Left forelimb (tissue), 1 donor: ENCODE measurements at regions not wholly inside any gene's neighbourhood (a gene's known extent, or its start where the extent isn't known, plus 50 kb on each side); places are given as distances from the start of the nearest gene placed in this dataset.
"Not testable (repeated sequence)": the region's sequence is repeated elsewhere in the genome, so short reads cannot be mapped to it uniquely, and the experiment has no call there.

Experiments used
- DNase-seq: peaks from one replicate; pipeline ENCODE4 v3.0.0-alpha.2; 2018; ENCODE audit warnings: low spot score

DNA sequence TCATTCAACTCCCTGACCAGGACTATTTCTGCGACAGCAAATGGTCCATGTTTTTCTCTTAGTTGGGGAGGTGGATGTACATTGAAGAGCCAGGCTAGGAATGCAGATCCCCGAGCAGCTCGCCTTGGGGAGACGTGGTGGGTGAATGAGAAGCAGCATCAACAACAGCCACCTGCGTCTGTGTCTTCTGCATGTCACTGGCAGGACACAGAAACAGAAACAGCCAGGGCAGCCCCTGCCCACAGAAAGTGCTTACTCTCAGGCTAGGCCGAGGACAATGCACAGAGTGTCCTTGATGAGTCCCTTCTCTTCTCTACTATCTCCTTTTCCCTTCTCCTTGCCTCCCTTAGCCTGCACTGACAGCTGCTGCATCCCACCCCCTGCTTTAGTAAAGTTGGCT, 541.9 kb upstream of the CADM1 start:
- no peak for DNase-seq

DNA sequence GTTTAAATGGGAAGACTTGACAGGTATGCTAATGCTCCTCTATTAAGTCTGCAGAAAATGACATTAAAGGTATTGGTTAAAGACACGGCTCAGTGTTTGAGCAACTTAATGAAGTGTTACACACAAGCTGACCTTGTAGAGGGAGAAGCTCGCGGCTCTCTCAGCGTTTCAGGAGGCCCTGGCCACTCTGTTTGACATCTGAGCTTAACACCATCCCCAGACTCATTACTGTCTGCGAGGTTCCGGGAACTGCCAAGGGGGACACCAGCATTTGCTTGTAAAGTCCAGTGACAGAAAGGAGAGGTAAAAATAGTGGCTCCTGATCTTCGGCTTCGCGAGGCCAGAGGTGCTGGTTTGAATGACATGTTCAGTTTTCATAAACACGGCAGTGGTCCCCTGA, 540.7 kb upstream of the CADM1 start:
- DNase-seq: no peak

DNA sequence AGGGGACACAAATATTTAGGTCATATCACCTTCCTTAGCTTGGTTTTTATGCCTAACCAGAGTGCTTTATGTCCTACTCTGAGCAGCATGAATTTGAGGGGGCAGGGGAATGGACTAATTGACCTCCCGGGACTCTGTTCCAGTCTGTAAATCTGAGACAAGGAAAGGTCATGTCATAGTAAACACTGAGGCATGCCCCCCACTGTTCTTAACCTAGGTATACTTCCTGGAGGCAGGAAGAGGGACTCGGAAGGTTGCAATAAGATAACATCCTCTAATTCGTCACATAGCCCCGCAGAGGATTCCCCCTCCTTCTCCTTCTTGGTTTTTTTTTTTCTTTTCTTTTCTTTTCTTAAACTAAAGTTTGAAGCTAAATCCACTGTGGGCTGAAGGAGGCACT, 540.3 kb upstream of the CADM1 start:
- DNase-seq: no peak

DNA sequence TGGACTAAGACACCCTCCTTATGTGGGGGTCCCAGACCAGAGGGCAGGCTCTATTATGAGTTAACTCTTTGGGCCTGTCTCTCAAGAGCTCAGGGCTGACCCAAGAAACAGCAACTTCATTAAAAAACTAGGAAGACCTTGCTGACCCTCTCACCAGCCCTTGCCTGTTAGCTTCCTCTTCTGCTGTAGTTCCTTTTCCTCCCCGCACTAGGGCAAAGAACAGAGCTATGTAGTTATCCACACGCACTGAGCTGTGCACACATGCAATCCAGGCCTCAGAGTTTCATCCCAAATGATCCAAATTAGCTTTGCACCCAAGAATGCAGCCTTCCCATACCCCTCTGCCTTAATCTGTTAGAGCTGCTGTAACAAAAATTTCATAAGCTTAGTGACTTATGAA, 539.6 kb upstream of the CADM1 start:
- no peak for DNase-seq

DNA sequence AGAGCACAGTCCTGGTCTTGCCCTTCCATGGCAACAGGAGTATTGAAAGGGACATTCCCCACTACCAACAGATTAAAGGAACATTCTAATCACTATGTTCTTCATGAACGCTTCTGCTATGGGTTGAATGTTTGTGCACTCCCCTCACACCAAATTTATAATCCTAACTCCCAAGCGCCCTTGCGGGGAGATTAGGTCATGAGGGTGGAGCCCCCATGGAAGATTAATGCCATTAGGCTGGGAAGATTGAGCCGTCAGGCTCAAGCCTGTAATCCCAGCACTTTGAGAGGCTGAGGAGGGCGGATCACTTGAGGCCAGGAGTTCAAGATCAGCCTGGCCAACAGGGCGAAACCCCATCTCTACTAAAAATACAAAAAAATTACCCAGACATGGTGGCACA, 538.8 kb upstream of the CADM1 start:
- not testable (repeated sequence) for DNase-seq

DNA sequence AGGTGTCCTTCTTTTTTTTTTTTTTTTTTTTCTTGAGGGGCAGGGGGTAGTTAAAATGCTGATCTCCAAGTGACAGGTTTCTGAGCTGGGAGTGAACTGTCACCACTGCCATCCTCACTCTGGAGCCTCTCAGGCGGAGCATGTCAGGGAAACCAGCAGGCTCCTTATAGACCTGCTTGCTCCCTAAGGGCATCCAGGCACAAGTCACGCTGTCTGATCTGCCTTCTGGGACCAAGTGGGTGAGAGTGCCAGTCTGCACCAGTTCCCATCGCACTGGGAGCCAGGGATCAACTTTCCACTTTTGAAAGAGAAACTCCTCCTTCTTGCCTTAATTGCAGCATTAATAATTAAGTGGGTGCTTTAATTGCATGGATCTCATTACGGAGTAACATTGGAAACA, 537.9 kb upstream of the CADM1 start:
- no peak for DNase-seq

DNA sequence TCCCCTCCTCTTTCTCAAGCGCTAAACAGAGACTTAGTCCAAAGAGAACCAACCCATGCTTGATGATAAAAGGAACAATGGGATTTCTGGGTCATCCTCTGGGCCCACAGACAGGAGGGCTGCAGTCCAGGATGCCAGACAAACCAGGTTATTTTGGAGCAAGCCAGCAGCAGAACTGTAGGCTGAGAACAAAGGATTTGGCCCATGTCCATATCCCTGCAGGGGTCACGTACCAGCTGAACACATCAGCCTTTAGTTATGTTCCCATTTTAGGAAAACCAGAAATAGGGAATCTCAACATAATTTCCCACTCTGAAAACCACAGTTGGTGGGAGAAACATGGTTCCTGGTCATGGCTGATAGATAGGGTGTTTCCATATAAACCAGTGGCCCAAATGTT, 533.6 kb upstream of the CADM1 start:
- DNase-seq: no peak

DNA sequence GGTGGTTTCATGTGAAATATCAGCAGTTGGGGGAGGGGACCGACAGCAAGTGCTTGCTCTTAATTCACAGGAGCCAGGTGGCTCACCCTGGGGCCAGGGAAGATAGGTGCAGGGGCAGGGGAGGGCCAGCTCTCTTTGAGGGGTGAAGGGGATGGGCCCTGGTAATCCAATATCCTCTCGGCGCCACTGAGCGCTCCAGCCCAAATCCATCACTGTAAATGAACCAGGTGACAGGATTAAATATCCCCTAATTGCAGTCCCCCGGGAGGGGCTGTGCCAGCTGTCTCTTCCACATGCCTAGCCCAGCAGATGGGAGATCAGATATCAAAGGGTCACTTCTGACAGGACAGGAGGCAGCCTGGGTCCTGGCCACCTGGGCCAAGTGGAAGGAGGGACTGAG, 531.8 kb upstream of the CADM1 start:
- no peak for DNase-seq

DNA sequence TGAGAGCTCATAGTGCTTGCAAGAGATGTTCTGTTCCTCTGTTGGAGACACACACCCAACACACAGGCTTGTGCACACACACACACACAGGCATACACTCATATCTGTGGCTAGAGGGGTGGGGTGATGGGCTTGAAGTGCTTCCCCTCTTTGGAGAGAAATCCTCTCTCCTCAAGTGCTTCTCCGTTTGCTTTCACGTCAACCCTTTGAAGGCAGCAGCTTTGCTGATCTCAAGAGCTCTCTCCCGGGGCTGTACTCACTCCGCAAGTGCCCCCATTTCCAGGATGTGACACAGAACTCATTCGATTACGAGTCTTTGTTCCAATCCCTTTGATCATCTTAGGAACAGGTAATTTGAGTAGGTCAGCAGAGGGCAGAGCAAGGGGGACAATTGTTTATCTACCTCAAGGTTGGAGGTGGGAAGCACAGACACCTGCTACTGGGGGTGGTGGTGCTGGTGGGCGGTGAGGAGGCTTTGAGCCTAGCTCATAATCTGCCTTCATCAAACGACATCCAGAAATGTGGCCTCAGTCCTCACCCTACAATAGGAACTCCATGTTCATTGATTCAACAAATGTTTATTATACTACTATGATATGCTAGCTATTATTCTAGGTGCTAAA, 529.8 kb upstream of the CADM1 start:
- no peak for DNase-seq

DNA sequence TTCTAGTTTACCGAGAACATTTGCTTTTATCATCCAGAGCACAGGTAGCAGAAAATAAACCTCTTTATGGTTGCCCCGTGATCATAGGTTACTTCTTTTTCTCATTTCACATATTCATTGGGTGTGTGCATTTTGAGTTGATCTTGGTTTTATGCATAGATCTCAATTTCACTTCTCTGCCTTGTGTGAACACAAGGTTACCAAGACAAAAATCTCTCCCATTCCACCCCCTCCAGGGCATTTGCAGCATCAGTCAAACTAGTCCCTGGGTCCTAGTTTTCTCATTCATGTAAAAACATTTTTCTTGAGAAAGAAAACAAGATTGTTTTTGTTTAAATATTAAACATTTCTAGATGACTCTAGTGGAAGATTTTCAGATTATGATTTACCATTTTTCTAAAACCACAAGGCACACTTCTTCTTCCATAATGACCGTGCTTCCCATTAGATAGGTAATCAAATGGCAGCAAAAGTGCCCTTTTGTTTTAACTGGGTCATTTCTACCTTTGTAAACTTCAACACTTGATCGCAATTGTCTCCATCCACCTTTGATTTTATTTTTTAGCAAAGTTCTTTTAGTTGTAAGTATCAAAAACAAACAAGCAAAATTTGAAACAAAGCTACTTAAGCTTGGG, 526.6 kb upstream of the CADM1 start:
- no peak for DNase-seq

DNA sequence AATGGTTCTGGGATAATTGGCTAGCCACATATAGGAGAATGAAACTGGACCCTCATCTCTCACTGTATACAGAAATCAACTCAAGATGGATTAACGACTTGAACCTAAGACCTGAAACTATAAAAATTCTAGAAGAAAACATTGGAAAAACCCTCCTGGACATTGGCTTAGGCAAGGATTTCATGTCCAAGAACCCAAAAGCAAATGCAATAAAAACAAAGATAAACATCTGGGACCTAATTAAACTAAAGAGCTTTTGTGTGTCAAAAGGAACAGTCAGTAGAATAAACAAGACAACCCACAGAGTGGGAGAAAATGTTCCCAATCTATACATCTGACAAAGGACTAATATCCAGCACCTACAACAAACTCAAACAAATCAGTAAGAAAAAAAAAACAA, 524.3 kb upstream of the CADM1 start:
- not testable (repeated sequence) for DNase-seq

DNA sequence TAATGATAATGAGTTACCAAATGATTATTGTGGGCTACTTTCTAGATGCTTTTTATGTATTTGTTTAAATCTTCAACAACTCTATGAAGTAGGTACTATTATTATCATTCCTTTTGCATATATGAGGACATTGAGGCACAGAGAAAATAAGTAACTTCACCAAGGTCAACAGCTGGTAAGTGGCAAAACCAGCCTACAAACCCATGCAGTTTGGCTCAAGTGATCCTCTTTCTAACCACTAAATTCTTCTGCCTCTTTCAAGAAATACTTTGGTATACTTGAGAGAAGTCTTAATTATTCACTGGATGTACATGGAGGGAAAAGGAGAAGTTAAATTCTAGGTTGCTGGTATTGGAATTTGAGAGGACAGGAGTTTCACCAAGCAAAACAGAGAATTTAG, 495.2 kb upstream of the CADM1 start:
- no peak for DNase-seq

DNA sequence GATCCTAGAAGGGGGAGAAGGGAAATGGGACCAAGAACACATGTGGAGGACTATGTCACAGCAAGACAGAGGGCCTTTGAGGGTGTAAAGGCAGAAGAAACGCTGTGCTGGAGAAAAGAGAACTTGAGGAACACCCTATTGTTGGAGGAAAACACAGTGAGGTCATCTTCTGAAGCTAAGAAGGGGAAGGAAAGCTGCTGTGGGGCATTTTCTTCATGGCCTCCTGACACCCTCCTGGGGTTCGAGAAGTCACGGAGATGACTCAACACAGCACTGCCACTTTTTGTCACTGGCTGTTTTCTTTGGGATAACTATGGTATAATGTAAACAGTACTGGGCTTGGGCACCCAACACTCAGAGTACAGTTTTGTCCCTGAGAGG, 492.6 kb upstream of the CADM1 start:
- no peak for DNase-seq

DNA sequence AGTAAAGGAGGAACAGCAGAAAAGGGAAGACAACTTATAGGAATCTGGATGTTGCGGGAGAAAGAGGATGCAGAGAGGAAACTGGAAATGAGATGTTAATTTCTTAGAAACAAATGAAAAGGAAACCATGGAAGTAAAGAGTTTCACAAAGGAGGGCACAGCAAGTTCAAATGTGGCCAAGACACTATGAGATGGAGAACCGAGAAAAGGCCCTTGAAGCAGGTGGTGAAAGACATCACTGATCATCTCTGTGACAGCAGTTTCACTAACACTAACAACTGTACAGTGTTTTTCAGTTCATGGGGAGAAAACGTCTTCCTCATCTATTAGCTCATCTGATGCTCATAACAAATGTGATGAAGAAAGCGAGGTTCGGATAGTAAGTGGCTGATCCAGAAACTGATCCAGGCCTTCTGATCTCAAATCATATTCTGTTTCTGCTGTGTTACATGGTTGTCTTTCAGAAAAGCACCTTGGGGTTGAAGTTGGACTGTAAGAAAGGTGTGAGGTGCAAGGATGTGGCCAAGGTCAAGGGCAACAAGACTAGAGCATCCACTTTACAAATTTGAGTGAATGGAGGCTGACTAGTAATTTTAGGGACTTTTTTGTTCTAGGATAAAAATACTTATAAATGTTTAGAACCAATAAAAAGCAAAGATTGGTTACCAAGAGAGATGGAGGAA, 492.1 kb upstream of the CADM1 start:
- no peak for DNase-seq

DNA sequence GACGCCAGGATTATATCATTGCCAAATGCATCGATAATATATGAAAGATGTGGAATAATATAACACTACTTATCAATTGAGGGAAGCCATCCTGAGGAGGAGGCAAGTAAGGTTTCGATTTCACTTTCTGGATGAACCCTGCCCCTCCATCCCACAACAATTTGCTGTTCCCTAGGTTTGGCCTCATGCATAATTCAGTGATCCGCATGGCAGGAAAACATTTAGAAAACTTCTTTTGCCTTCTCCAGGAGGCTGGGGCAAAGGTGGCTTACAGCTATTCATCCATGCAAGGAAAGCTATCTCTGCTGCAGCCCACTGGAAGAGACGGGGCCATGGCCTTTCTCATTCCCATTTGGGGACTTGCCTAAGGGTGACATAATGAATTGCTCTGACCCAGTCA, 489.4 kb upstream of the CADM1 start:
- DNase-seq: no peak

DNA sequence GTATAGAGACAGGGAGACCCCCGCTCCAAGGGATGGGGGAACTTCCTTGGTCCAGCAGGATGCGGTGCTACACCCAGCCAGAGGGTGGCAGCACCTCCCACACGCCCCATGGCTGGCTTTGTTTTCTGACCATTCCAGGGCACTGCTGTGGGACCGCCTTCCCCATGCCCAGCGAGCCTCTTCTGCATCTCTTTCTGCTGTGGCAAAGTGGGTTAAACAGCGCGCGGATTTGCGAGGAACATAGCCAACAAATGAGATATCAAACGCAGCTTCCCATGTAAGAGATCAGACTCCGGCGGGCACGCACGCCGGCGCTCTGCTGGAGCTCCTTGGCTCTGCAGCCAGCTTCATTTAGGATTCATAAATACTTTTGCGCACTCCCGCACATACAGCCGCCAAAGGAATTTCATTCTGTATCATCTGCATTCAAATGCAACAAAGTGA, 485.8 kb upstream of the CADM1 start:
- DNase-seq: no peak

DNA sequence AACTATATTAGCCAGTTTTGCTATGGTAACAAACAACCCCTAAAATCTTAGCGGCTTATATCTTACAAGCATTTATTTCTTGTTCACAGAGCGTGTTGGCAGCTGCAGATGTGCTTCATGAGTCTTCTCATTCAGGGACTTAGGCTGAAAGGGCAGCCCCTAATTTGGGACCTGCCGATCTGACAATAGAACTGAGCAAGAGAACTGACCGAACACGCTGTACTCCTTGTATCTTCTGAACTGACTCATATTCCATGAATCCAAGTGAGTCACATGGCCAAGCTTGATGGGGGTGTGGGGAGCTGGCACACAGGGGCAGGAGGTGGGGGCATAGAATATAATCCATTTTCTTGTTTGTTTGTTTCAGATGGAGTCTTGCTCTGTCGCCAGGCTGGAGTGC, 481.7 kb upstream of the CADM1 start:
- no peak for DNase-seq

DNA sequence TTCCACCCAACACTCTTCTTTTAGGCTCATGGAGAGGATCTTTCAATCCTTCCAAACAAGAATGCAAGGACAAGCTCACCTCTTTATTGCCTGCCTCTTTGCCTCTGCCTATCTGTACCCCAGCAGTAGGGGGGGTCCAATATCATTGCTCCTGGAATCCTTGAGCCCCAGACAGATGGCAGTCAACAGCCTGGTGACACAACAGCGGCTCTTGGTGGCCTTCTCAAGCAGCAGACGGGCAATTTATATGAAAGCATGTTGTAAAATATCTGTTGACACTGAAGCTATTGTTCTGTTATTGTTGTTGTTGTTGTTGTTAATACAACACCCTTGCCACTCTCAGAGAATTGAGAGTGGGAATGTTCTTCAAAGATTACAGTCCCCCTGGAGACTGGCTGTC, 480.0 kb upstream of the CADM1 start:
- DNase-seq: no peak

DNA sequence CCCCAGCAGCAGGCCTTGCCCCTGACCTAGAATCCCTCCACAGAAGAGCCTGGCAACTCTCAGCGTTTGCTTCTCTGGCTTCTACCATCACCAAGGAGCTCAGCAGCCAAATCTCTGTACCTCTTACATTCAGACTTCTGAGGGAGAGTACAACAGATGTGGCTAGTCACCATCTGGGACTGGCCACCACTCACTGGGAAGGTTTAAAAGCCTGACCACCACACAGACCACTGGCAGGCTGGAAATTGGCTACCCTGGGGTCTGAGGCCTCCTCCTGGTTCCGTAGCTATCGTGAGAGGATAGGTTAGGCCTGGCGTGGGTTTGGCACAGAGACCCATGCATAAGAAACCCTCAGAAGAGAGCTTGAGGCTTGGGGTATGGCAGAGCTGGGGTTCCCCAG, 478.5 kb upstream of the CADM1 start:
- DNase-seq: no peak

DNA sequence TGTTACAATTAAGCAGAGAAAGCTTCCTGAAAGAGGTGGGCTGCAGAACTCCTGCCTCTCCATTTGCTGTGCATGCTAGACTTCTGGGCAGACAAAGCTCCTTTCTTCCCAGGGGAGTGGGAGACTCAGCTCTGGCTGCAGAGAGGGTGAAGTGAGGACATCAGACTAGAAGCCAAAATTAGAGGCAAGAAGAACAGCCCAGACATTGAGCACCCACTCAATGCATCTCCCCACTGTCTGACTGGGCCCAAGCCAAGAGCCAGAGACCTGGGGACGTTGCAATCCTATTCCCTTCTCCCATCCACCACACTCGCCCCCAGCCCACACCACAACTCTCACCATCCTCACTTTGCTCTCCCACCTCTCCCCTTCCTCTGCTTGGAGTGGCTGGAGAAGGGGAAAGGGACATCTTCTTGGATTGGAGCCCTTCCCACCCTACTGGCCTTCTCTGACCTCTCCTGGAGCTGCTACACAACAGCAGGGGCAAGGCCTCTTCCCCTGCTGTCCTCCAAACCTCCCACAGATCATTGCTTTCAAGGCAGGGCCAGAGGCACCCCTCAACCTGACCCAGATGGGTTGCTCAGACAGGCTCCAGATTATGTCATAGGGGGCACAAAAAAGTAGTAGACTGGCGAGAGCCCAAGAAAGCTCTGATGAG, 477.7 kb upstream of the CADM1 start:
- DNase-seq: no peak

DNA sequence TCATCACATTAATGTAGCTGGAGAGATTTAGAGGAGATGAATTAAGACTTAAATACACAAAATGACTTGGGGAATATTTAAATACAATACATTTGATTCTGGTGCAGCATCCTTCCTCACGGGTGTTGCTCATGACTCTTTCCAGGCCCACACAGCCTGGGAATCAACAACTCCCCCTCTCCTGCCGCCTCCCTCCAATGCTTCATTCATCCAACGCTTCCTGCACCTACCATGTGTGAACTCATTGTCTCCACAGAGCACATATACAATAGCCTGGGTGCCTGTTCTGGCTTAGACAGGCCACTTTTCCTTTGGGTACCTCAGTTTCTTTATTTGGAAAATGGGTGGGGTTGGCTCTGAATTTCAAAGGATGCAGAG, 476.9 kb upstream of the CADM1 start:
- no peak for DNase-seq

DNA sequence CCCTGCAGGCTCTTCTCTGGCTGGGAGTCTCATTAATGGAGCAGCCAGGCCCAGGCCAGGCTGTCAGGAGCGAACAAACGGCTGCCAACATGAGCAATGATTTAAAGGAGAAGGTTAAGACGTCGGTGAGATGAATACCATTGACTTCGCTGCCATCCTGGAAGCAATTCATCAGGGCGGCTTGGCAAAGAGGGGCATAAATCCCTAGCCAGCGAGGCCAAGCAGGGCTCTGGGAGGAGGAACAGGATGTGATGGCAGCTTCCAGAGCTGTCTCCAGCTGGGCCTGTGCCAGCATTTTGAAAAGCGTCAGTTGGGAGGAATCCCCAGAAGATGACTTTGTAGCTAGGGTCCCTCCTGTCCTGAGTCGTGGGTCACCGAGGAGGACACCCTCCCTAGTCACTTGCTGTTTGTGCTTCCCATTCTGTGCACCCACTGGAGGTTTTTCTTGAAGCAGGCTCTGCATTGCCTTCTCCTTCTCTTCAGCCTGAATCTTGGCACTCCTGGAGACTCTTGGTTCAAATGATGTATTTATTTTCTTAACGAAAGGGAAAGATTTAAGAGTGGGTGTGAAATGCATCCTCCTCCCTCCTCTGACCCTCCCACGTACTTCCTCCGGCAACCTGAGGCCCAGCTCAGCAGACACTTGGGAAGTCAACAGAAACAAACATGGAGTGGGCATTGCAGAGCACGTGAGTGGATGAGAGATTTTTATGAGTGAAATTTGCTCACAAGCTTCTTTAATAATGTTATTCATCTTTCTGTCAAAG, 476.3 kb upstream of the CADM1 start:
- no peak for DNase-seq

DNA sequence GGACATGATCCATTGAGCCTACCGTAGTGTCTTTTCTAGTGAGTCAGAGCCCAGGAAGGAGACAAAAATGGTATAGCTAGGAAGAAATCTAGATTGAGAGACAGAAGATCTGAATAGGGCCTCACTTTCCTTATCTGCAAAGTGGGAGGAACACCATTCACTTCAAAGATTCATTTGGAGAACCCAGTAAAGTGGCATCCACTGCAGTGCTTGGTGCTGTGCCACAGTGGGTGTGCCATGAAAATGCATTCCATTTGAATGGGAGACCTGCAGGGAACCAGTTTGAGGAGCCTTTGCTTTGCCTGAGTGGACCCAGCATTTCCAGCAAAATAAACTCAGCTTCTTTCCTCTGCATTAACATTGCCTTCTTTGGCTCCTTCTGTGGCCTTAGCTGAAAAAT, 470.5 kb upstream of the CADM1 start:
- no peak for DNase-seq
